ENCODE measurements at regions not wholly inside any gene's neighbourhood (a gene's known extent, or its start where the extent isn't known, plus 50 kb on each side); places are given as distances from the start of the nearest gene placed in this dataset.

DNA sequence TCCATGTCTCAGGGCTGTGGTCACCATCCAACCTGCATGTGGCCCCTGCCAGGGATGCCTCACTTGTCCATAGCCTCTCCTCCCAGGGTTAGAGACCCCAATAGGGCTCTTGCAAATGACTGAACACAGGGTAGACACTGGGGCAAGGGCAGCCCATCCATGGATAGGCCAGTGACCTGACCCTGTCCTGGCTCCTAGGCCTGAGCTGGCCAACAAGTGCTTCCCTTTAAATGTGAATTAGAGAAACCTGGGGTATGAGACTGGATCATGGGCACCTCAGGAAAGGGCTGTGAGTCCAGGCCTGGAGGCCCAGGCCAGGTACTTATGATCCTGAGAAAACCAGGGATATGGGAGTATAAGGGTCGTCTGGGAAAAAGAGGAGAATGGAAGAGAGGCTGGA is 64.5 kb downstream of the COPS8 start:
- DNase-seq (ENCODE audit: low read depth, low spot score), result no peak
- in situ Hi-C loops (cut with HindIII; ENCODE audit: low pct_unique_long_range_greater_than_20kb, low sequenced_read_pairs), result no loop called here

DNA sequence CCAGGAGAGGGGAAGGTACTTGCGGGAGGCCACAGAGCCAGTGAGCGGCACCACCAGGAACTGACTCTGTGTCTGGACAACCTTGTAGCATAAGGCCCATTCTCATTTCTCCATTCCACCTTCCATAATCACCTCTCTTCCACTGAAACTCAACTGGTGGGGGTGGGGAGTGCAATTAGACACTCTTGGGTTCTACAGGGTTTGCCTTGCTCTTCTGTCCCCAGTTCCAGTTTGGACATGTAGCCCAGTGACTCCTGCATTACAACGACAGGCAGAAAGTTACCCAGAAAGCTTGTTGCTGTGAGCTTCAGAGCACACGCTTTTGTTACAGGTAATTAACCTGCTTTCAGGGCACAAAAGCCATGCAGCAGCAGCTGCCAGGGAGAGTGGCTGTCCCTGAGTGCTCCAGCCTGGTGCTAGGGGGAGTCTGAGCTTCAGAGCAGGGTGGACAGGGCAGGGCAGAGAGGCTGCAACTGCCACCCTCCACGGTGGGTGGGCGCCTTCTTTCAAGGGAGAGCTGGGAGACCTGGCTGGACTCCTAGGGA is 65.2 kb downstream of the COPS8 start:
- in situ Hi-C loops (cut with HindIII; ENCODE audit: low pct_unique_long_range_greater_than_20kb, low sequenced_read_pairs), result no loop called here
- no peak for DNase-seq (ENCODE audit: low read depth, low spot score)

DNA sequence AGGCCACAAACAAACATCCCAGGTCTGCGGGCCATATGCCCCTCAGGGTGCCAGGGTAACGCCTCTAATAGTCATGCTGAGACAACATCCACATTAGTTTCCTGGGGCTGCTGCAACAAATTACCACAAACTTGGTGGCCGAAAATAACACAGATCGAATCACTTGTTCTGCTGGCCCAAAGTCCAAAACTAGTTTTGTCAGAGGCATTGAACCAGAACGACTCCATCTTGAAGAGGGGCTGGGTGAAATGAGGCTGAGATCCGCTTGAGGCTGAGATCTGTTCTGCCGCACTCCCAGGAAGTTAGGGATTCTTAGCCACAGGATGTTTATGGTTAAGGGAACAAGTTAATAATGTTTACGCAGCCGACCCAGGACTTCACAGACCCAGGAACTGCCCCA is 66.7 kb downstream of the COPS8 start:
- in situ Hi-C loops (cut with HindIII; ENCODE audit: low pct_unique_long_range_greater_than_20kb, low sequenced_read_pairs), result no loop called here
- no peak for DNase-seq (ENCODE audit: low read depth, low spot score)

DNA sequence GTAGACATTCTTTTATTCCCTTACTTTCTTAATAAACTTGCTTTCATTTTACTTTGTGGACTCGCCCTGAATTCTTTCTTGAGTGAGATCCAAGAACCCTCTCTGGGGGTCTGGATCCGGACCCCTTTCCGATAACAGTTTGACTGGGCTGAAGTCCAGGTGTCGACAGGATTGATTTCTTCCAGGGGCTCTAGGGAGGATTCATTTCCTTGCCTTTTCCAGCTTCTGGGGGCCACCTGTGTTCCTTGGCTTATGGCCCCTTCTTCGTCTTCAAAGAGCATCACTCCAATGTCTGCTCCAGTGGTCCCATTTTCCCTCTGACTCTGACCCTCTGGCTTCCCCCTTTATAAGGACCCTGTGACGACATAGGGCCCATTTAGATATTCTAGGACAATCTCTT is 67.5 kb downstream of the COPS8 start:
- in situ Hi-C loops (cut with HindIII; ENCODE audit: low pct_unique_long_range_greater_than_20kb, low sequenced_read_pairs), result no loop called here
- no peak for DNase-seq (ENCODE audit: low read depth, low spot score)

DNA sequence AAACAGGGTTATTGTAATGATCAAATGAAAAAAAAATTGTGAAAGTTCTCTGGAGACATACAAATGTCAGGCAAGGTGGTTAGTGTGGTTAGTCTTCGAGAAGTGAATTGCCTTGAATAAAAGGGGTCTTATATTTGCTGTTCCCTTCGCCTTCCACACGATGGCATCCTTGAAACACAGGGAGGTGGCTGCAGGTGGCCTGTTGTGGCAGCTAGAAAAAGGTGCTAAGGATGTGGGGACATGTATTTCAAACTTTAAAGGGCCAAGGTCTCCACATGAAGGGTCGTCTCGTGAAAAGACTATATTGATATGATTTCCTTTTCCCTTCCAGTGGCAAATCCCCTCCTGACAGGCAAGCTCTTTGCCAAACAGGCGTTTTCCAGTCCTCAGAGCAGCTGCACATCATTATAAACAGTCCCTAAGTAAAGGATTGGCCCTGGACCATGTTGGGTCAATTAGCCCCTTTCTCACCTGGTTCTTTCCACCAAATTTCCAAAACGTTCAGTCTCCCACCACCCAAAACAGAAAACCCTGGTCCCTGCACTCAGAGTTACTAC is 68.5 kb downstream of the COPS8 start:
- in situ Hi-C loops (cut with HindIII; ENCODE audit: low pct_unique_long_range_greater_than_20kb, low sequenced_read_pairs), result no loop called here
- DNase-seq (ENCODE audit: low read depth, low spot score), result peak; percentile 67

DNA sequence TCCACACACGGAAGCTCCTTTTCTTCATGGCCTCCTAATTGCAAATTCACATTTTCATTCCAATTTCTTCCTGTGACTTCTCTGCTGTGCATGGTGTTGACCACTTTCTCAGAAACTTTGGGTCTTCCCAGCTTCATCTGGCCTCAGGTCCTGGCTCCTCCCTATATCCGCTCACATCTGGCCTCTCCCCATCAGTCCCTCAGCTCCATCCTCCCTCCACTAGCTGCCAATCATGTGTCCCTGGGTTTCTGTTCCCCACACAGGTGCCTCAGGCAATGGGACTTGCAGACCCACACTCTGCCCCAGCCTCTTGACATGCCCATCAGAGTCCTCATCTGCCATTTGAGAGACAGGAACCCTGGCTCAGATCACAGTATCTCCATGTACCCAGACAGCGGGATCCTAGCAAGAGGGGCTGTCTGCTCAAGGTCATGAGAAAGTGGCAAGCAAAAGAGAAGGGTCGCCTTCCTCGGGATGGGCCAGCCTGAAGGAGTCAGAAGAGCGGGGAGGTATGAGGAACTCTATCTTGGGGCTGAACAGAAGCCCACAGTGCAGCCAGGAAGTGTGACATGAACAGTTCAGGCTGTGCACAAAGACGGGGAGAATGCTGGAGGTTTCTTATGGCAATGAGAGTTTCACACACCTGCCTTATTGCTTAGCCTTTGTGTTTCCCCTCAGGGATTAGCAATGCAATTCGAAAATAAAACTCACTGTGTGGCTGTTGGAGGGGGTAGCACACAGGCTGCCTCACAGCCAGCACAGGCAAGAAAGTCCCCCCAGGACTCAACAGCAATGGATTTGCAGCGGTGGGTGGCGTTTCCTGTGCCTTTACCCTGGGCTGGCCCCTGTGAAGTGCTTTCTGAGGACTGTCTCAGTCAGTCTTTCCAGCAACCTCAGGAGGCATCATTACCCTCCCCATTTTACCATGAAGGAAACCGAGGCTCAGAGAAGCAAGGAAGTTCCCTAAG is 69.5 kb downstream of the COPS8 start:
- in situ Hi-C loops (cut with HindIII; ENCODE audit: low pct_unique_long_range_greater_than_20kb, low sequenced_read_pairs), result no loop called here
- DNase-seq (ENCODE audit: low read depth, low spot score), result no peak

DNA sequence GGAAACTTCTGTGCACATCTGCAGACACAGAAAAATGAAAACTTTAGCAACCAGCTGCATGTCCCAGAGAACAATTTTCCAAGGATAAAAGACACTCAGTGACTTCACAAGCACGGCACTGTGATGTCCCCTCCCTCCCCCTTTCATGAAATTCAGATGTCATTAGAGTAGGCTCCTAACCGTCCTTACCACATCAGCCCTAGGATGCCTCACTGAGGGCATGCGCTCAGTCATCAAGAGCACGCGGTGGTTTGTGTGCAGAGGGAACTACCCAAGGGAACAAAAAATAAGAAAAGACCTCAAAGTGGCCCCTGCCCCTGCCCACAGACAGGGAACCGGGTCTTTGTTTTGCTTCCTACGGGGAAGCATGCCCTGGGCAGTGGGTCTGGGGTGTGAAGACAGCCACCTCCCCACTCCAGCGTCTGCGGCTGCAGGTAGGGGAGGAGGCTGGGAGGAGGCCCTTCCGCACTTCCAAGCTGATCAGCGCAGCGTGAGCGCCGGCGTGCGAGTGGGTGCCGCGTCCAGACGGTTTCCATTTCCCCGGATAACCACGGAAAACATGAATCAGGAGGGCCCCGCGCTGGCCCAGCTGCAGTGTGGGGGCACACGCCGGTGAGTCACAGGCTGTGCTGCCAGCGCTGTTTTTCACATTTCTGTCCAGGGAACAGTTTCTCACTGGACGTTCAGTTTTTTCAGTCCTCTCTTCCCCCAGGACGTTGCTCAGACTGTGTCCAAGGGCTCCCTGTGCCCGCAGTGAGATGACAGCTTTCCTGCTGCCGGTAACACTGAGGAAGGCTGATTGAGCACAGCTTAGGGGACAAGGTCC is 70.6 kb downstream of the COPS8 start:
- in situ Hi-C loops (cut with HindIII; ENCODE audit: low pct_unique_long_range_greater_than_20kb, low sequenced_read_pairs), result no loop called here
- no peak for DNase-seq (ENCODE audit: low read depth, low spot score)

DNA sequence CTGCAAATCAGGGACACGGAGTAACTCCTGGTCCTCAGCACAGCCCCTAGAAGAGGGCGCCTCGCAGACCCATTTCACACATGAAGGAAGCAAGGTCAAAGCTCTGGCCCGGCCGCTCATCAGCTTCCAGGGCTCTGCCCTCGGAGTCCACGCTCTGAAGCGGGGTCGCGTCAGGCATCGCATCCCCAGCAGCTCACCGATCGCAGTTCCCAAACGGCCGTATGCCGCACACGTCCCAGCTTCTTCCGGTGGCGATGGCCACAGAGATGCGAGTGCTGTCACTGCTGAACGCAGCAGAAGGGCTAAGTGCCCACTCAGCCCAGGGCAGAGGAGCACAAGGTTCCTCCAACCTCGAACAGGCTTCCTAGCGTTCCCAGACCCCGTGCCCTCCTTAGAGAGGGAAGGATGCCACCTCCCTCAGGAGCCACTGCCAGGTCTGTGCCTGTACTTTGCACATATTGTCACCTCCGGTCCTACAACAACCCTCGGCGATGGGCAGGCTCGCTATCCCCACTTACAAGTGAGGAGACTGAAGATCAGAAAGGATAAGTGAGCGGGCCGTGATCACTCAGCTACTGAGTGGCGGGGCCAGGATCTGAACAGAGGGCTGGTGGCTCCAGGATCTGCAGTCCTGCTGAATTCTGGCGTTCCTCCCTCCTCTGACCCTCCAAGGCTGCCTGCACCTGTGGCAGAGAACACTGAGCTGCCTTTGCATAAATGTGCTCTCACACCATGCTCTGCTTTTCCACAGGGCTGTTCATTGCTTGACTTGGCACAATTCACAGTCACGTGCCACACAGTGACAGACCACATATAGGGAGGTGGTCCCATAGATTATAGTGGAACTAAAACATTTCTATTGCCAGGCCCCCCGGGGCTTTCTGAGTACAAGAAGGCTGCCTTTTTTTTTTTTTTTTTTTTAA is 71.4 kb downstream of the COPS8 start:
- no peak for DNase-seq (ENCODE audit: low read depth, low spot score)
- in situ Hi-C loops (cut with HindIII; ENCODE audit: low pct_unique_long_range_greater_than_20kb, low sequenced_read_pairs), result no loop called here

DNA sequence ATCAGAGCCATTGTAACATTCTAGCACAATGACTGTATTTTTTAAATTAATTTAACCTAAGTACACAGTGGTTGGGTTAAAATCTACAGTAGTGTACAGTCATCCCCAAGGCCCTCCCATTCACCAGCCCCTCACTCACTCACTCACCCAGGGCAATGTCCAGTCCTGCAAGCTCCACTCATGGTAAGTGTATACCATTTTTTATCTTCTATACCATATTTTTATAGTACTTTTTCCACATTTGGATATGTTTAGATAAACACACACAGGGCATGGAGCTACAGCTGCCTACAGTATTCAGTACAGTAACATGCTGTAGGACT is 72.1 kb downstream of the COPS8 start:
- no peak for DNase-seq (ENCODE audit: low read depth, low spot score)
- in situ Hi-C loops (cut with HindIII; ENCODE audit: low pct_unique_long_range_greater_than_20kb, low sequenced_read_pairs), result no loop called here

DNA sequence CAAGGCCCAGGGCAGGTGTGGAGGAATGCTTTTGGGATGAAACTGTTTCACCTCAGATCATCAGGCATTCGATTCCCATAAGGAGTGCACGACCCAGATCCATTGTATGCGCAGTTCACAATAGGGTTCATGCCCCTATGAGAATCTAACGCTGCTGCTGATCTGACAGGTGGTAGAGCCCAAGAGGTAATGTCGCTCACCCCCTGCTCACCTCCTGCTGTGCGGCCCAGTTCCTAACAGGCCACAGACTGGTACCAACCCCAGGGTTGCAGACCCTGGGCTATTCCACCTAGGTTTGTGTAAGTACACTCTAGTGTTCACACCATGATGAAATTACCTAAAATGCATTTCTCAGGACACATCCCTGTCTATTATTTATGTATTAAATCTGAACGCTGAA is 72.5 kb downstream of the COPS8 start:
- DNase-seq (ENCODE audit: low read depth, low spot score), result no peak
- in situ Hi-C loops (cut with HindIII; ENCODE audit: low pct_unique_long_range_greater_than_20kb, low sequenced_read_pairs), result no loop called here

DNA sequence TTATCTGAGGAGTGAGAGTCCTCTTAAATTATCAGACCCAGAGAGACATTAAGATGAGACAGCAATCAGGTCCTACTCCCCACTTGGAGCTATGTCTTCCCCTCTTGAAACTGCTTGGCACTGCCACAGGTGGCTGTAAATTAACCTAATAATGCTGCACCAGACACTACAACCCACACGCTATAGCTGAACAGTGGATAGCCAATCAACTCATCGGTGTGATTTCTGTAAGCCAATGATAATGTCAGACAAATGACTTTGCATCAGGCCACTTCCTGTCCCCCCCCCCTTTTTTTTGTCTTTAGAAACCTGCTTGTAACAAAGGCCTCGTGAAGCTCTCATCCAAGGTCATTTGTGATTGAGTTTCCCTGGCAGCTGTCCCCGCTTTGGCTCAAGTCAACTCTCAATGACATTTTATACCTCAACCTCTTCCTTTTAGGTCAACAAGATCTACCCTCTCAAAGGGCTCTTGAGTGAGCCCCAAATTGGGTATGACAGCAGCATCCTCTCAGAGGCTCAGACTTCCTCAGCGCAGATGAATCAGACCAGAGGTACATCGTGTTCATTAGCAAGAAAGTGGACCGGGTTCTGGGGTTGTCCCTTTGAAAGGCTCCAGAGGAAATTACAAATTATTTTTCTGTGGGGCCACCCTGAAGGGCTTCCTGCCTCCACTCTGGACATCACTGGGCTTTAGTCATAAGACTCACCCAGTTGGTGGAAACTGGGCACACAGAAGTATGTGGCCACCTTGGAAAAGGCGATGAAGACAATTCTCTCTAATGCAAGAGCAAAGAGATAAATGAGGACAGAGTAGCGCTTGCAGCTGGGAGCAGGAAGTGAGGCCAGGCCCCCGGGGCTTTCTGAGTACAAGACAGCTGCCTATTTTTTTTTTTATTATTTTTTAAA is 73.6 kb downstream of the COPS8 start:
- no peak for DNase-seq (ENCODE audit: low read depth, low spot score)
- in situ Hi-C loops (cut with HindIII; ENCODE audit: low pct_unique_long_range_greater_than_20kb, low sequenced_read_pairs), result no loop called here

DNA sequence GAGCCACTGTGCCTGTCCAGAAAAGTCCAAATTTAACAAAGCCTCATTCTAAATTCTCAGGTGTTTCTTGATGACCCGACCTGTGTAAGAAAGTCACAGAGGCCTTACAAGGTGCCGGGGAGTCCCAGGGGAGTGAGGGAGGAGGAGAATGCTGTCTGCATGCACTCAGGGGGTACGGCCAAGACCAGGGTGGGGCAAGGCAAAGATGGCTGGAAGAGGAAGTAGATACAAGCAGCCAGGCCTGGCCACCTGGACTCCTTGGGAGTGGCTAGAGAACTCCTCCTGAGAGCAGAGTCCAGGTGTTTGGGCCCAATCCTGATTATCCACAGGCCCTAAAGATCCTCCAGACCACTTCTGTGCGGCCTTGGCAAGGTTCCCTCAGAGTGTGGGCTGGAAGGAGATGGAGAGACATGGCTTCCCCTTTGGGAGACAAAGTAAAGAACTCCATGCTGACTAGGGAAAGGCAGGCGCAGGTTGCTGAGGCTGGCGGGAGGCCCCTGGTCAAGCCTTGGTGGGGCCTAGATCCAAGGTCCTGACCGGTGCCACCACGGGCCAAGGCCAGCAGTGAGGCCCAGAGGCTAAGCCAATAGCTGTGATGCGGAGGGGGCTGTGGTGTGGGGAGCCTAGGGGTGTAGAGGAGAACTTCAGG is 74.7 kb downstream of the COPS8 start:
- DNase-seq (ENCODE audit: low read depth, low spot score), result no peak
- in situ Hi-C loops (cut with HindIII; ENCODE audit: low pct_unique_long_range_greater_than_20kb, low sequenced_read_pairs), result no loop called here

DNA sequence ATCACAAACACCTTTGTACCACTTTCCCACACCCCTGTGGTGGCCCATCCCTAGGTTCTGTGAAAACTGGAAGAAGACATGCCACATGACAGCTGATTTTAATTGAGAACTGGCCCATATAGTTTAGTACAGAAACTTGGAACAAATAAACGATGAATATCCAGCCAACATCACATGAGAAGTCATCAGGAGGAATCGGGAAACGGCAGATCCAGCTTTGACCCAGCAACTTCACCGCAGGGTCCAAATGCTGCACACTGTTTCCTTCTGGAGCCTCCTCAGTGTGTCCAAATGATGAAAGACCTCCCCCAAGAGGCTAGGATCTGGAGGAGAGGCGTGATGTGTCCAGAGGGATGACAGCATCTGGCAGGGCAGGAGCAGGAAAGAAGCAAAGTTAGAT is 75.5 kb downstream of the COPS8 start:
- in situ Hi-C loops (cut with HindIII; ENCODE audit: low pct_unique_long_range_greater_than_20kb, low sequenced_read_pairs), result no loop called here
- no peak for DNase-seq (ENCODE audit: low read depth, low spot score)

DNA sequence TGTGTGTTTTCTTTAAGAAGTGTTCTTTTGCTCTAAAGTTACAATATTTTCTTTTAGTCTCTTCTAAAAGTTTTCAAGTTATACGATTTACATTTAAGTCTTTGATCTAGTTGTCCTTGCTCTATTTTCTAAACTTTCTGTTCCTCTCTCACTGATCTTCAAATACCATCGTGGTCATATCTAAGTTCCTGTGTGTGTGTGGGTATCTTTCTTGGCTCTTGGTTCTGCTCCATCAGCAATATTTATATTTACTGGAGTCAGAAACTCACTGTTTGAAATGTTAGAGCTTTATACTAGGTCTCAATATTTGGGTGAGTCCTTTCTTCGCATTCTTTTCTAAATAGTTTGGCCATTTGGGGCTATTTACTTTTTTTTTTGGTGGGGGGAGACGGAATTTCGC is 77.3 kb downstream of the COPS8 start:
- in situ Hi-C loops (cut with HindIII; ENCODE audit: low pct_unique_long_range_greater_than_20kb, low sequenced_read_pairs), result no loop called here
- no peak for DNase-seq (ENCODE audit: low read depth, low spot score)

DNA sequence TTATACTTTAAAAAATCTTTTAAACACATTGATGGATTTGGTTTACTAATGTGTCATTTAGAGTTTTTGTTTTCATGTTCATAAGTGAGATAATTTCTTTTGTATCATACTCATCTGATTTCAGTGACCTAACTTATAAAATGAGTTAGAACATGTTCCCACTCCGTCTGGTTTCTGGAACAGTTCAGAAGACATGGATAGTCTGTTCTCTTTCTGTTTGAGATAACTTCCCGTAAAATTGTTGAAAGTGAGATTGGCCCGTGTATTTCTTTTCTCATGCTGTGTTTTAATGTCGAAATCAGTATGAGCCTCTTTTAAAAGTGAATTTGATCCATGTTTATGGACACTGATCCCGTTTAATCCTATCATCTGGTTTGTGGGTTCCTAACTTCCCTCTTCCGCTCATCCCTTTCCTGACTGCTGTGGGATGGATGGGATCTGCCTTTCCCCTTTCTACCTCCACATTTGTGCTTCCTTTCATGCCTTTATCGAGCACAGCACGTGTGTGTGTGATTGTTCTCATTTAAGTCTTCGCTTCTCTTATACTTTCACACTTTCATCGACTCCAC is 78.9 kb downstream of the COPS8 start:
- in situ Hi-C loops (cut with HindIII; ENCODE audit: low pct_unique_long_range_greater_than_20kb, low sequenced_read_pairs), result no loop called here

More for the DNA sequence above, 78.9 kb downstream of the COPS8 start:
- no peak for DNase-seq (ENCODE audit: low read depth, low spot score)

All from SK-MEL-5 (cell line).